ENCODE measurements at regions not wholly inside any gene's neighbourhood (a gene's known extent, or its start where the extent isn't known, plus 50 kb on each side); places are given as distances from the start of the nearest gene placed in this dataset.

DNA sequence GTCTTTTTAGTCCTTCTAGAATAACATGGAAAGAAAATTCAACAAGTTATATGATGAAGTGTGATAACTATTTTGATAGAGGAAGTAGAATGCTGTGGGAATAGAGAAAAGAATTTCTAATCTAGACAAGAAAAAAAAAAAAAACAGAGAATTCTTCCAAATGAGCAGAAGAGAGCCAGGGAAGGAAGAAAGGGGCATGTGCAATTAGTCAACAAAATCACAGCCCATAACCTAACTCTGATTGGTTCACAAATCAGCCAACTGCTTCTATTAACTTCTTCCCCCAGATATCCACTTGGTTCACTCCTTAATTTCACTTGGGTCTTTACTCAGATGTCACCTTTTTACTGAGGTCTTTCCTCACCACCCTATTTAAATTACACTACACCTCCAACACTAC lies 69.5 kb downstream of the BTG1 start:
- Mint-ChIP-seq H3K27ac (peak overlapping the region in 3 of 8 donors; percentile 0 to 62 (median 15)), H3K36me3 (peaks cover 2 to 17% (median 11%) of the 10 kb centered on the region in 3 donors), H3K27me3 (no peaks in the 10 kb centered on the region), H3K4me3 (no peak overlapping the region), H3K9me3 (peaks cover 0 to 2% (median 0%) of the 10 kb centered on the region in 5 donors), H3K4me1 (peaks cover 22 to 60% (median 59%) of the 10 kb centered on the region in 3 donors)
- no peak overlapping the region for H3K4me3 ChIP-seq (ENCODE audit: low read length)
- ChIA-PET POLR2A (no interaction called here), CTCF (interaction anchor here (0.9 kb wide), 1 partner anchor 13 kb away, joined by 3 read pairs; no protein-coding TSS in a partner anchor)
- no peak overlapping the region for H3K27ac ChIP-seq (ENCODE audit: low read depth, low read length)
- H3K36me3 ChIP-seq (ENCODE audit: insufficient read depth, low read length) = no peaks in the 10 kb centered on the region
- no peak for DNase-seq
- H3K27me3 ChIP-seq (ENCODE audit: insufficient read depth, low read length, poor library complexity, severe bottlenecking) = no peaks in the 10 kb centered on the region
- H3K4me1 ChIP-seq (ENCODE audit: insufficient read depth, low read length) = peaks cover 45% of the 10 kb centered on the region
- H3K9me3 ChIP-seq (ENCODE audit: low read length) = no peaks in the 10 kb centered on the region

DNA sequence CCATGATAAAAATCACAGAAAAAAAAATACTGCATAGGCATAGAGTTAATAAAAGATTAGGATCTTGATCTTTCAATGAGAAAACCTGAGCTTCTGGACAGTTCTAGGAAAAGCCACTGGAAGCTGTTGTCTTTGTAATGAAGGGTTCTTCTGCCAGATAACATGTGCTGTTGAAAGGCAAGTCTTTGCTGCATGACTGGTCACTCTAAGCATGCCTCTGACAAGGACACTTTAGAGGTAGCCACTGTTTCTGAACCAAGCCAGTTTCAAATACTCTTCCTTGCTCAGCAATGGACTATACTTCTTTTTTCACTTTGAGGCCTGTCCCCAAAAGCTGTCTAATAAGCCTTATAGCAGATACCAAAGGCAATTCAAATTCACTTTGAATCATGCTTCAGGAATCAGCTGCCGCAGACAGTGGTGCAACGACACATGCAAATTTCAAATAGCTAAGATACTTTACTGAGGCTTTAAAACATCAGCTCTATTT lies 70.2 kb downstream of the BTG1 start:
- ChIA-PET POLR2A (interaction anchor here (0.6 kb wide), 1 partner anchor 401 kb away, joined by 3 read pairs; no protein-coding TSS in a partner anchor), CTCF (interaction anchor here (0.9 kb wide), 2 partner anchors 14 to 24 kb away, joined by 3 read pairs; no protein-coding TSS in a partner anchor)
- Mint-ChIP-seq H3K36me3 (peaks cover 2 to 17% (median 11%) of the 10 kb centered on the region in 3 donors), H3K27me3 (no peaks in the 10 kb centered on the region), H3K4me1 (peaks cover 16 to 54% (median 53%) of the 10 kb centered on the region in 3 donors), H3K9me3 (peaks cover 0 to 2% (median 0%) of the 10 kb centered on the region in 5 donors), H3K27ac (peak overlapping the region in 1 of 8 donors; percentile 62), H3K4me3 (no peak overlapping the region)
- H3K9me3 ChIP-seq (ENCODE audit: low read length) = no peaks in the 10 kb centered on the region
- H3K4me1 ChIP-seq (ENCODE audit: insufficient read depth, low read length) = peaks cover 39% of the 10 kb centered on the region
- H3K27me3 ChIP-seq (ENCODE audit: insufficient read depth, low read length, poor library complexity, severe bottlenecking) = no peaks in the 10 kb centered on the region
- H3K36me3 ChIP-seq (ENCODE audit: insufficient read depth, low read length) = no peaks in the 10 kb centered on the region
- no peak for DNase-seq
- no peak overlapping the region for H3K27ac ChIP-seq (ENCODE audit: low read depth, low read length)
- H3K4me3 ChIP-seq (ENCODE audit: low read length) = no peak overlapping the region

DNA sequence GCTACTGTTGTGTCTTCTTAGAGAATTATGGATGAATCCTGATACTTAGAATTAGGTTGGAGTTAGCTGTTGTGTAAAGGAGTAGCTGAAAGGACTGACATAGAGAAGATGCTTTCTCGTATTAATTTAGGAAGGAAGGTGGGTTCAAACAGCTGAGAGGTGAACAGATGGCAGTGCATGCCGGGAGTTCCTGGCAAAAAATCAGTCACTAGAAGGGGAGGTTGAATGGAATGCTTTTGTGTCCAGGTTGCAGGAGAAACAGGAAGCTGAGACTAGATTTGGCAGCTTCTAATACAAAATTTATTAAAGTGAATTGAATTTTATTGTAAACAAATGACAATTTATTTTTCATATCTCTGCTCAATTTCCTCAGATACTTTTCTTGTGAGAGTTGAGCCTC lies 70.8 kb downstream of the BTG1 start:
- ChIA-PET POLR2A (interaction anchor here (0.6 kb wide), 1 partner anchor 402 kb away, joined by 3 read pairs; no protein-coding TSS in a partner anchor), CTCF (interaction anchor here (0.9 kb wide), 1 partner anchor 25 kb away, joined by 3 read pairs; no protein-coding TSS in a partner anchor)
- Histone ChIP-seq H3K4me1 (ENCODE audit: insufficient read depth, low read length) (peaks cover 33% of the 10 kb centered on the region), H3K27me3 (ENCODE audit: insufficient read depth, low read length, poor library complexity, severe bottlenecking) (no peaks in the 10 kb centered on the region), H3K4me3 (ENCODE audit: low read length) (no peak overlapping the region), H3K36me3 (ENCODE audit: insufficient read depth, low read length) (no peaks in the 10 kb centered on the region), H3K9me3 (ENCODE audit: low read length) (no peaks in the 10 kb centered on the region), H3K27ac (ENCODE audit: low read depth, low read length) (no peak overlapping the region)
- H3K4me1 Mint-ChIP-seq = peaks cover 12 to 48% (median 47%) of the 10 kb centered on the region in 3 donors
- no peaks in the 10 kb centered on the region for H3K27me3 Mint-ChIP-seq
- H3K4me3 Mint-ChIP-seq = no peak overlapping the region
- H3K27ac Mint-ChIP-seq = peak overlapping the region in 1 of 8 donors; percentile 10
- no peak for DNase-seq
- peaks cover 2 to 19% (median 11%) of the 10 kb centered on the region in 3 donors for H3K36me3 Mint-ChIP-seq
- peaks cover 0 to 2% (median 0%) of the 10 kb centered on the region in 5 donors for H3K9me3 Mint-ChIP-seq

DNA sequence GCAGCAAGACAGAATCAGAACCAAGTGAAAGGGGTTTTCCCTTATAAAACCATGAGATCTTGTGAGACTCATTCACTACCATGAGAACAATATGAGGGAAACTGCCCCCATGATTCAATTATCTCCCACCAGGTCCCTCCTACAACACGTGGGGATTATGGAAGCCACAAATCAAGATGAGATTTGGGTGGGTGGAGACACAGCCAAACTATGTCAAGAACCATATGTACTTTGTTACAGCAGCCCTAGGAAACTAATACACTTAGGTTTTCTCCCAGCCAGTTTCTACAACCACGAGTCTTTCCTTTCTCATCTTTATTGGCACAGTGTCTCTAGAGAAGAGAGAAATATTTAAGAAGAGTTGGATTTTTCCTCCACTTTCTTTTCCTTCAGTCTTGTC lies 72.6 kb downstream of the BTG1 start:
- peaks cover 0 to 2% (median 0%) of the 10 kb centered on the region in 5 donors for H3K9me3 Mint-ChIP-seq
- peaks cover 0 to 21% (median 8%) of the 10 kb centered on the region in 3 donors for H3K36me3 Mint-ChIP-seq
- peaks cover 6 to 30% (median 30%) of the 10 kb centered on the region in 3 donors for H3K4me1 Mint-ChIP-seq
- ChIA-PET POLR2A (no interaction called here), CTCF (no interaction called here)
- no peaks in the 10 kb centered on the region for H3K27me3 ChIP-seq (ENCODE audit: insufficient read depth, low read length, poor library complexity, severe bottlenecking)
- peak overlapping the region in 1 of 8 donors; percentile 56 for H3K27ac Mint-ChIP-seq
- peaks cover 19% of the 10 kb centered on the region for H3K4me1 ChIP-seq (ENCODE audit: insufficient read depth, low read length)
- H3K36me3 ChIP-seq (ENCODE audit: insufficient read depth, low read length) = no peaks in the 10 kb centered on the region
- no peaks in the 10 kb centered on the region for H3K9me3 ChIP-seq (ENCODE audit: low read length)
- no peak for DNase-seq
- H3K27ac ChIP-seq (ENCODE audit: low read depth, low read length) = no peak overlapping the region
- H3K4me3 ChIP-seq (ENCODE audit: low read length) = no peak overlapping the region
- H3K4me3 Mint-ChIP-seq = no peak overlapping the region
- H3K27me3 Mint-ChIP-seq = no peaks in the 10 kb centered on the region

DNA sequence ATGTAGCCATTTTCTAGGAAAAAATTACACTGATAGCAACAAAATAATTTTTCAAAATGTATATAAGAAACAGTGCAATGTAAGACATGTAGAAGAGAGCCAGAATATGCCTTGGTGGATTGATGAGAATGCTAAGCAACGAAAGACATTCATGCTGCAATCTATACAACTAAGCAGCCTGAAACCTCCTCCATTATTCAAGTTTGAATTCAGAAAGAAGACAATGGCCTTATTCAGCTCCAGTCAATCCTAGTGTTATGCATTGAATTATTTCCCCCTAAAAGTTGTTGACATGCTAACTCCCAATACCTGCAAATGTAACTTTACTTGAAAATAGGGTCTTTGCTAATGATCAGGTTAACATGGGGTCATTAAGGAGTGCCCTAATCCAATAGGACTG lies 73.5 kb downstream of the BTG1 start:
- H3K27me3 Mint-ChIP-seq = no peaks in the 10 kb centered on the region
- DNase-seq = no peak

DNA sequence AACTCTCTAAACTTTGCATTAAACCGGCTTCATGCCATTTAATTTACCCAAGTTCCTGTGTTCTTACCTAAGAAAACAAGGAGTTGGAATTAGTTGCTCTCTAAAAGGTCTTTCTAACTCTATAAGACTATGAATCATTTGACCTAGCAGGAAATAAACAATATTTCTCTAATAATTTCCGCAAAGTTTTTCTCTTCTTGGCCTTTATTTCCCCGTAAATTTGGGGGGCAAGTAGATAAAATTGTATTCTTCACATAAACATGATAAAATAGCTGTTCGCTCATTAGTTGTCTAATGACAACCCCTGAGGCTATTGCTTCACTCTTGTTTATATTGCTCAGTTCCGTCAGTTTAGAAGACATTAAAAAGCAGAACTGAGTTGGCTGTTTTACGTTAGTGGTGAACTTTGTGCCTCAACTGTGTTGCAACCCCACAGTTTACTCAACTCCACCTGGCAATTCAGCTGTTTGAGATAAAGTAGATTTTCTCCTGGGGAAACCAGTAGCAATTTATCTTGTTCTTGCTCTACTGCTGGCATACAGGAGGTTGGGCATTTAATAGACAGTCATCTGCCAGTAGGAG lies 74.7 kb downstream of the BTG1 start:
- no peaks in the 10 kb centered on the region for H3K27me3 ChIP-seq (ENCODE audit: insufficient read depth, low read length, poor library complexity, severe bottlenecking)
- CTCF ChIA-PET = no interaction called here
- Mint-ChIP-seq H3K27me3 (no peaks in the 10 kb centered on the region), H3K4me1 (peaks cover 2 to 14% (median 14%) of the 10 kb centered on the region in 3 donors), H3K9me3 (peaks cover 0 to 2% (median 0%) of the 10 kb centered on the region in 5 donors), H3K36me3 (peaks cover 0 to 16% (median 5%) of the 10 kb centered on the region in 3 donors), H3K27ac (no peak overlapping the region), H3K4me3 (no peak overlapping the region)
- H3K4me1 ChIP-seq (ENCODE audit: insufficient read depth, low read length) = no peaks in the 10 kb centered on the region
- no peaks in the 10 kb centered on the region for H3K36me3 ChIP-seq (ENCODE audit: insufficient read depth, low read length)
- no peak for DNase-seq
- POLR2A ChIA-PET = no interaction called here
- H3K9me3 ChIP-seq (ENCODE audit: low read length) = no peaks in the 10 kb centered on the region
- no peak overlapping the region for H3K27ac ChIP-seq (ENCODE audit: low read depth, low read length)
- H3K4me3 ChIP-seq (ENCODE audit: low read length) = no peak overlapping the region

More for the DNA sequence above, 73.5 kb downstream of the BTG1 start:
- ChIA-PET CTCF (no interaction called here), POLR2A (no interaction called here)
- H3K36me3 Mint-ChIP-seq = peaks cover 0 to 16% (median 5%) of the 10 kb centered on the region in 3 donors
- no peaks in the 10 kb centered on the region for H3K9me3 ChIP-seq (ENCODE audit: low read length)
- H3K27me3 ChIP-seq (ENCODE audit: insufficient read depth, low read length, poor library complexity, severe bottlenecking) = no peaks in the 10 kb centered on the region
- H3K36me3 ChIP-seq (ENCODE audit: insufficient read depth, low read length) = no peaks in the 10 kb centered on the region
- H3K9me3 Mint-ChIP-seq = peaks cover 0 to 2% (median 0%) of the 10 kb centered on the region in 5 donors
- peaks cover 4 to 23% (median 22%) of the 10 kb centered on the region in 3 donors for H3K4me1 Mint-ChIP-seq
- H3K27ac Mint-ChIP-seq = no peak overlapping the region
- H3K4me3 ChIP-seq (ENCODE audit: low read length) = no peak overlapping the region
- H3K4me3 Mint-ChIP-seq = no peak overlapping the region
- peaks cover 11% of the 10 kb centered on the region for H3K4me1 ChIP-seq (ENCODE audit: insufficient read depth, low read length)
- no peak overlapping the region for H3K27ac ChIP-seq (ENCODE audit: low read depth, low read length)

DNA sequence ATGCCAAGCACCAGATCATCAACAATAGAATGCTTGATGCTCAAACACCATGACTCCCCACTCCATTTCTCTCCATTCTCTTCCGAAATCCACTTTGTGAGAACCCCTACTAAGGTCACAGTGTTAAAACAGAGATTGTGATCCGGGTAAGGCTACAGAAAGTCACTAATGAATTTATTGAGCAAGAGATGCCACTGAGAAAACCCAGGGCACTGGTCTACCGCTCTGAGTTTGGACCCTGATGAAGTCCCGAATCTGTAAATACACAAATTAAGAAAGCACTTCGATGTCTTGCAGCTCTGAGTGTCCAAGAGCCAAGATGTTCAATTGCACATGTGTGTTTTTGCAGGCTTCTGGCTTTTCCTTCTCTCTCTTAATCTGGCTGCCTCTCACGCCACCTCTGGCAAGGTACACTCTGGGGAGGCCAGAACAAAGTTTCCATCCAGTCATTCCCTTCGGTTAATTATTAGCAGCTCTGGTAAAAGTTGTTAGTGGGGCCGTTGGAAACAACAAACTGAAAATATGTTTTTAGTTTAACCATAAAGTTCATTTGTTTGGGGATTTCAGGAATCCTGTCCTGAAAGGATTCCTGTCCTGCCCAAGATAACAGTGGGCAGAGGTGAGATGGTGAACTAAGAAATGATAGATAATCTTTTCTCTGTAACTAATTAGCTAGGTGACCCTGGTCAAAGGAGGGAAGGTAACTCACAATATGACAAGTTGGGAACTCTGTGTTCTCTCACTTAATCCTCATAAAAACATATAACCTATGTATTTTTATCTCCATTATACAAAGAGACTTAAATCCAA lies 75.4 kb downstream of the BTG1 start:
- no peak for DNase-seq
- H3K4me3 Mint-ChIP-seq = no peak overlapping the region

DNA sequence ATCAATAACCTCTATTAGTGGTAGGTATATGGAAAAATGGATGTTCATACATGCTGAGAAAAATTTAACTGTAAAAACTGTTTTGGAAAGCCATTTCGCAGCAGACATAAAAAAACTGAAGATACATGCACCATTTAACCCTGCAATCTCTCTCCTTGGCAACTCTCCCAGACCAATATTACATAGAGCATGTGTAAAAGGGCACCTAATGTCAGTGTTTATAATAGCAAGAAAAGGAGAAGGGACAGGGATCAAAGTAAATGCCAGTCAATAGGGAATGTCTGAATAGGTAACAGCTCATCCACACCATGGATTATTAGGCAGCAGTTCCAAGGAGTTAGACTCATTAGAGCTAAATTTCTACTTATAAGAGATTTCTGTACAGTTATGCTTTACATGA lies 77.2 kb downstream of the BTG1 start:
- Mint-ChIP-seq H3K27me3 (no peaks in the 10 kb centered on the region), H3K4me1 (peaks cover 16 to 27% (median 22%) of the 10 kb centered on the region in 3 donors), H3K4me3 (no peak overlapping the region), H3K9me3 (peaks cover 0 to 2% (median 0%) of the 10 kb centered on the region in 5 donors), H3K36me3 (peaks cover 0 to 18% (median 5%) of the 10 kb centered on the region in 3 donors), H3K27ac (no peak overlapping the region)
- peaks cover 15% of the 10 kb centered on the region for H3K4me1 ChIP-seq (ENCODE audit: insufficient read depth, low read length)
- H3K27ac ChIP-seq (ENCODE audit: low read depth, low read length) = no peak overlapping the region
- no peak overlapping the region for H3K4me3 ChIP-seq (ENCODE audit: low read length)
- H3K36me3 ChIP-seq (ENCODE audit: insufficient read depth, low read length) = no peaks in the 10 kb centered on the region
- CTCF ChIA-PET = no interaction called here
- DNase-seq = no peak
- H3K27me3 ChIP-seq (ENCODE audit: insufficient read depth, low read length, poor library complexity, severe bottlenecking) = no peaks in the 10 kb centered on the region
- no peaks in the 10 kb centered on the region for H3K9me3 ChIP-seq (ENCODE audit: low read length)
- POLR2A ChIA-PET = no interaction called here

More for the DNA sequence above, 75.4 kb downstream of the BTG1 start:
- Mint-ChIP-seq H3K27ac (no peak overlapping the region), H3K9me3 (peaks cover 0 to 2% (median 0%) of the 10 kb centered on the region in 5 donors), H3K4me1 (peaks cover 4 to 16% (median 15%) of the 10 kb centered on the region in 3 donors), H3K36me3 (peaks cover 0 to 16% (median 5%) of the 10 kb centered on the region in 3 donors), H3K27me3 (no peaks in the 10 kb centered on the region)
- no peaks in the 10 kb centered on the region for H3K36me3 ChIP-seq (ENCODE audit: insufficient read depth, low read length)
- CTCF ChIA-PET = no interaction called here
- H3K27ac ChIP-seq (ENCODE audit: low read depth, low read length) = no peak overlapping the region
- no peaks in the 10 kb centered on the region for H3K9me3 ChIP-seq (ENCODE audit: low read length)
- H3K4me1 ChIP-seq (ENCODE audit: insufficient read depth, low read length) = peaks cover 6% of the 10 kb centered on the region
- POLR2A ChIA-PET = no interaction called here
- no peak overlapping the region for H3K4me3 ChIP-seq (ENCODE audit: low read length)
- H3K27me3 ChIP-seq (ENCODE audit: insufficient read depth, low read length, poor library complexity, severe bottlenecking) = no peaks in the 10 kb centered on the region
